ENCODE measurements at regions not wholly inside any gene's neighbourhood (a gene's known extent, or its start where the extent isn't known, plus 50 kb on each side); places are given as distances from the start of the nearest gene placed in this dataset.

- TF ChIP-seq, protein P1, sequence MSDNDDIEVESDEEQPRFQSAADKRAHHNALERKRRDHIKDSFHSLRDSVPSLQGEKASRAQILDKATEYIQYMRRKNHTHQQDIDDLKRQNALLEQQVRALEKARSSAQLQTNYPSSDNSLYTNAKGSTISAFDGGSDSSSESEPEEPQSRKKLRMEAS (IDR thresholded peaks at IDR 0.05; ENCODE audit: low read depth, low read length), result no peak
- TF ChIP-seq POLR2A (IDR thresholded peaks at IDR 0.05; ENCODE audit: extremely low read depth, insufficient read length) (no peak), MYC (IDR thresholded peaks at IDR 0.05; ENCODE audit: low read depth, low read length) (no peak), CTCF (IDR thresholded peaks at IDR 0.05; ENCODE audit: low read depth, low read length) (no peak)
- no peak for DNase-seq (ENCODE audit: low read depth)
These were observed 344.9 kb downstream of the LPIN1 start for GRCh38 chr2:12091201-12091806.

GRCh38 chr2:12094134-12094533 lies 347.7 kb downstream of the LPIN1 start:
- TF ChIP-seq POLR2A (IDR thresholded peaks at IDR 0.05; ENCODE audit: extremely low read depth, insufficient read length) (no peak), MYC (IDR thresholded peaks at IDR 0.05; ENCODE audit: low read depth, low read length) (no peak), CTCF (IDR thresholded peaks at IDR 0.05; ENCODE audit: low read depth, low read length) (no peak)
- TF ChIP-seq, protein P1 (IDR thresholded peaks at IDR 0.05; ENCODE audit: low read depth, low read length), result no peak
- peak; percentile 15 for DNase-seq (ENCODE audit: low read depth)
- H3K4me3 ChIP-seq (ENCODE audit: low read depth, low read length), result no peak overlapping the region

More at GRCh38 chr2:12091201-12091806, 344.9 kb downstream of the LPIN1 start:
- H3K4me3 ChIP-seq (ENCODE audit: low read depth, low read length), result no peak overlapping the region

DNA sequence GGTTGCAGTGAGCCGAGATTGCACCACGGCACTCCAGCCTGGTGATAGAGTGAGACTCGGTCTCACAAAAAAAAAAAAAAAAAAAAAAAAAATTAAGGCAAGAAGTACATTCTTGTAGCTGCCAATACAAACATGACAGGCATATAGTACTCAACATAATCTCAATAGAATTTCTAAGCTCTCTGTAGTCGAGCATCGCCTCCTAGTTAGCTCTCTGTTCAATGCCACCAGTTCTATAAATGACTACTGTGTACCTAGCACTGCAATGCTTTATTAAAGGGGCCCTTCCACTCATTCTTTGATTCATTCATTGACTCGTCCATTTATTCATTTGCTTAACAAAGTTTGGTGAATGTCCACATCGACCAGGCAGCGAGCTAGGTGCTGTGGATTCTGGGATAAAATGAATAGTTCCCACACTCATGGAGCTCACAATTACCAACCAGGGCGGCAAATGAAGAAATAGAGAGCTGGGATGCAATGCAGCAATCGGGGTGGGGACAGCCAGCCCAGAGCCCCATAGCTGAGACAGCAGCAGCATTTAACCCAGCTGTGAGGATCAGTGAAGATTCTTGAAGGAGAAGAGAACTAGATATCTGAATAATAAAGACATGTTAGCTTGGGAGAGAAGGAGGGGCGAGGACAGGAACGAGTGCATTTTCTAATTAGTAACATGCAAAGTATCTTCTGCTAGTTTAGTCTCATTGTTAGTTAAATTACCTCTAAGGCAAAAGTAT lies 349.8 kb downstream of the LPIN1 start:
- no peak for DNase-seq (ENCODE audit: low read depth)
- TF ChIP-seq, protein P1 (IDR thresholded peaks at IDR 0.05; ENCODE audit: low read depth, low read length), result no peak
- no peak for TF ChIP-seq POLR2A (IDR thresholded peaks at IDR 0.05; ENCODE audit: extremely low read depth, insufficient read length)
- TF ChIP-seq CTCF (IDR thresholded peaks at IDR 0.05; ENCODE audit: low read depth, low read length), result no peak
- TF ChIP-seq MYC (IDR thresholded peaks at IDR 0.05; ENCODE audit: low read depth, low read length), result no peak
- H3K4me3 ChIP-seq (ENCODE audit: low read depth, low read length), result no peak overlapping the region

GRCh38 chr2:12096788-12097449 lies 350.5 kb downstream of the LPIN1 start:
- TF ChIP-seq MYC (IDR thresholded peaks at IDR 0.05; ENCODE audit: low read depth, low read length), result no peak
- TF ChIP-seq, protein P1 (IDR thresholded peaks at IDR 0.05; ENCODE audit: low read depth, low read length), result no peak
- no peak overlapping the region for H3K4me3 ChIP-seq (ENCODE audit: low read depth, low read length)
- DNase-seq (ENCODE audit: low read depth), result no peak

DNA sequence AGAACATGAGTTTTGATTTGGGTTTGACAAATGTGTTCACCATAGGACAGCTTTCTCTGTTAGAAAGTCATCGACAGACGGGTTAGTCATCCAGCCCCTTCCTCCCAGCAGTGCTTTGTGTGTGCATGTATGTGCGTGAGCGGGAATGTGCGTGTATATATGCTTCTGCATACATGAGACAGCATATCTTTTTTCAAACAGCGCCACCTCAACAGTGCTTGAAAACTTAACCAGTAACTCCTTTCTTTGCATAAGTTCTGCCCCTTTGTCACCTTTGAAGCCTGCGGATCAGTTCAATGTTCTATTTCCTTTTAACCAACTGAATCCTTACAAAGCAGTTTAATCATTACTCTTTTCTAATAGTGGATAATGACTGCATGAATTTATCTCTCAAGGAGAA lies 351.4 kb downstream of the LPIN1 start:
- TF ChIP-seq, protein P1 (IDR thresholded peaks at IDR 0.05; ENCODE audit: low read depth, low read length), result no peak
- no peak for TF ChIP-seq POLR2A (IDR thresholded peaks at IDR 0.05; ENCODE audit: extremely low read depth, insufficient read length)
- no peak for TF ChIP-seq MYC (IDR thresholded peaks at IDR 0.05; ENCODE audit: low read depth, low read length)
- TF ChIP-seq CTCF (IDR thresholded peaks at IDR 0.05; ENCODE audit: low read depth, low read length), result no peak
- no peak overlapping the region for H3K4me3 ChIP-seq (ENCODE audit: low read depth, low read length)
- no peak for DNase-seq (ENCODE audit: low read depth)

- TF ChIP-seq, protein P1 (IDR thresholded peaks at IDR 0.05; ENCODE audit: low read depth, low read length), result no peak
- no peak for TF ChIP-seq CTCF (IDR thresholded peaks at IDR 0.05; ENCODE audit: low read depth, low read length)
- TF ChIP-seq POLR2A (IDR thresholded peaks at IDR 0.05; ENCODE audit: extremely low read depth, insufficient read length), result no peak
- TF ChIP-seq MYC (IDR thresholded peaks at IDR 0.05; ENCODE audit: low read depth, low read length), result no peak
- no peak overlapping the region for H3K4me3 ChIP-seq (ENCODE audit: low read depth, low read length)
- DNase-seq (ENCODE audit: low read depth), result no peak
These were observed 352.9 kb downstream of the LPIN1 start for GRCh38 chr2:12099374-12099773.
